GM19351 (cell line): ENCODE measurements at regions not wholly inside any gene's neighbourhood (a gene's known extent, or its start where the extent isn't known, plus 50 kb on each side); places are given as distances from the start of the nearest gene placed in this dataset.

Source experiments
- ATAC-seq: cut with Tn5 transposase; IDR thresholded peaks from one replicate; pipeline ENCODE4 v1.9.1; 2021; ENCODE audit warnings: mild to moderate bottlenecking, moderate library complexity; ENCODE audit not compliant: unreplicated experiment

GRCh38 chr6:40313582-40313981, 273.6 kb downstream of the LRFN2 start:
- ATAC-seq = no peak

DNA sequence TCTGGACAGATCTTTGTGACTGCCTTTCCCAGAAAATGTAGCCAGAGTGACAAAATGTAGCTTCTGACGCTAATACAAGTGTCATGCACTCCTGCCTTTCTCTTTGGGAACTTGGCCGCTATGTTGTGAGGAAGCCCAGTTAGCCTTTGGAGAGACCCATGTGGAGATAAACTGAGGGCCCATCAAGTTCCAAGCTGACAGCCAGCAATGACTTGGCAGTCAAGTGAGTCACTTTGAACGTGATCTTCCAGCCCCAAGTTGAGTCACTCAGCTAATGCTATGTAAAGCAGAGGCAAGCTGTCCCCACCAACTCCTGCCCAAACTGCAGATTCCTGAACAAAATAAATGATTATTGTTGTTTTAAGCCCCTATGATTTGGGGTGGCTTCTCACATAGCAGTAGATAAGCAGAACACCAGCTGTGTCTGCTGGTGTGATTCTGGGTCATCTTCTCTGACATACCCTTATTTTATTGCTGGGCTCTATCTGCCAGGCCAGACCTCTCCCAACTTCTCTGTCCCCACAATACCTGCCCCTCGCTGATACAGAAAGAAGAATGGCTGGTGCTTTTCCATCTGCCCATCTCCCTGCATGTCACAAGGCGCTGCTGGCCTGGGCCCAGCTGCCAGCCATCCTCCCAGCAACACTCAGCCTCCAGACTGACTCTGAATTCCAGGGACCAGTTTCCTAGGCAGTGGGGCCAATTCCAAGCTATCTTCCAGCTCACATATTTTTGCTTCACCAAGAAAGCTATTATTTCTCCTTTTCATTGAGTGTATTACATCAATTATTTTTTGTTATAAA, 274.8 kb downstream of the LRFN2 start:
- no peak for ATAC-seq

DNA sequence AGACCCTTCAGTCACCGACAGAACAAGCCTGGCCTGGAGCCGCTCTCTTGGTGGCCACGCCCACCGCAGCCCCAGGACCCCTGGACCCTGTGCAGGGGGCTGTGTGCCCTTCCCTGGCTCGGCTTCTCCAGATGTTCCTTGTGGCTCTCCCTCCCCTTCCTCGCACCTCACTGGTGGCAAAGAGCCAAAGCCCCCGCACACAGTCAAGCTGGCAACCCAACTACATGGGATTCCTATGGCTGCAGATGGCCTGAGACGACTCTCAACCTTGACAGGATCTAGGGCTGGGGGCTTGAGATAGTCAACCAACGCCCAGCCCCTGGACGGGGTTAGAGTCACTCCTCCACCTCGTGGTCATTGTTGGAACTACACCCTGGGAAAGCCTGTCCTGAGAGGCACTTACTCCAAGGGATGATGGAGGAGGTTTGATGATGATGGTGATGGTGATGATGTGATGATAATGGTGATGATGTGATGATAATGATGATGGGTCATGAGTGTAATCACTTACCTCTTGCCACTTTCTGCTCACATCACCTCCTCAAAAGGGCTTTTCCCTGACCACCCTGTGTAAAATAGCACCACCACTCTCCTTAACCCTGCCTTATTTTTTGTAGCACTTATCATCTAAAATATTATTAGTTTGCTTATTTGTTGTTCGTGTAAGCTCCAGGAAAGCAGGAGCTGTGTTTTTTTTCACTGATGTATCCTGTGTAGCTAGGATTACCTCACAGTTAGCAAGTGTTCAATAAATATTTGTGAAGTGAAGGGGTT, 278.4 kb downstream of the LRFN2 start:
- ATAC-seq = no peak

- no peak for ATAC-seq
Observed at GRCh38 chr6:40307712-40308111, 279.5 kb downstream of the LRFN2 start.

DNA sequence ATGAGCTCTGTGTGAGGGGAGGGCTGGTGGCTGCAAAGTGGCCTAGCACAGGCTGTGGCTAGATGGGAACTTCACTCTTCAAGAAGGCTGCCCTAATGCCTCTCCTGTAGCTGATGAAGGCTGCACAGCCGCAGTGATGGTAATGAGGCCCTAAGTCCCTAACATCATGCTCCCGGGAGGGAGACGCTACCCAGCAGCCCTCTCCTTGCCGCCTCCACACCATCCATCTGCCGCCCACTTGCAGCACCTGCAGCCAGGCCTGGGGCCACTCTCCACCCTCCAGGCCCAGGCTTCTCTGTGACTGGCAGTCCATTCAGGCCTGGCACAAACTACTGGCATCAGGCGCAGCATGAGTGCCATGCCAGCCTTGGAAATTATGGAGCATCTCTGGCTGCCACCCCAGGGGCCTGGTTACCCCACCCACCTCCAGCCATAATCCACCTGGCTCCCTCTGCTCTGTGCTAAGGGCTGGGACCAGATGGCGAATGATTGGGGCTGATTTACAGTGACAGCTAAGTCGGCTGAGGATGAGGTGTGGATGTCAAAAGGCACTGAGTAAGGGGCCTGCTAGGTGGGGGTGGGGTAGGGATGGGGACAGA, 284.2 kb downstream of the LRFN2 start:
- no peak for ATAC-seq

- no peak for ATAC-seq
Observed at GRCh38 chr6:40299681-40300080, 287.5 kb downstream of the LRFN2 start.

GRCh38 chr6:40298207-40298606, 289.0 kb downstream of the LRFN2 start:
- no peak for ATAC-seq

DNA sequence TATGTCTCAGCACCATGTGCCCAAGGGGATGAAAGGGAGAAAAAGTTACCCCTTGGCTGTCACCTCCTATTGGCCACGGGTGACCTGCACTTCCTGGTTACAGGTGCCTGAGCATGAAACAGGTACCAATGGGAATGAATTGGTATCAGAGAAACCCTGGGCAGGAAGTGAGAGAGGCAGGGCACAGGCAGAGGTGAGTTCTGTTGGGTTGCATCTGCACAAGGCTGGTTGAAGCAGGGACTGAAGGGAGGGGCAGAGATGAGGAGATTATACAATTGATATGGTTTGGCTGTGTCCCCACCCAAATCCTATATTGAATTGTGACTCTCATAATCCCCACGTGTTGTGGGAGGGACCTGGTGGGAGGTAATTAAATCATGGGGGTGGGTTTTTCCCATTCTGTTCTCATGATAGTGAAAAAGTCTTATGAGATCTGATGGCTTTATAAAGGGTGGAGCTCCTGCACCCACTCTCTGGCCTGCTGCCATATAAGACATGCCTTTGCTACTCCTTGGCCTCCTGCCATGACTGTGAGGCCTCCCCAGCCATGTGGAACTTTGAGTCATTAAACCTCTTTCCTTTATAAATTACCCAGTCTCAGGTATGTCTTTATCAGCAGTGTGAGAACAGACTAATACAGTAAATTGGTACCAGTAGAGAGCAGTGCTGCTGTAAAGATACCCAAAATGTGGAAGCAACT, 291.8 kb downstream of the LRFN2 start:
- ATAC-seq = no peak

GRCh38 chr6:40293460-40294185, 293.5 kb downstream of the LRFN2 start:
- no peak for ATAC-seq

DNA sequence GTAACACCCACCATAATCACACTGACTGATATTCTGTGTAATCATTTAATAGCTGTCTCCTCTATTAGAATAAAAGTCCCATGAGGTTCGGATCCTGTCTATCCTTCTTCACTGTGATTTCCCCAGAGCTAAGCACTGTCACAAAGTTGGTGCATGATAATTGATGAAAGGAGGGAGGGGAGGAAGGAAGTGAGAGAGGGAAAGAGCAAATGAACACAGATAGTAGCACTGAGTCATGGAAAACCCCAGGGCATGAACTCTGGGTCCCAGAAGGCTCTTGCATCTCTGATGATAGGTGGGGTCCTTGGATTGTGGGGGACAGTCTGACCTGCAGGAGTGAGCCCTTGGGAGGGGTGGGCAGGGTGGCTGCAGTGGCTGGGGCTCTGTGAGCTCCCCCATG, 294.1 kb downstream of the LRFN2 start:
- no peak for ATAC-seq

GRCh38 chr6:40290816-40291215, 296.3 kb downstream of the LRFN2 start:
- no peak for ATAC-seq

GRCh38 chr6:40288919-40289318, 298.2 kb downstream of the LRFN2 start:
- no peak for ATAC-seq

DNA sequence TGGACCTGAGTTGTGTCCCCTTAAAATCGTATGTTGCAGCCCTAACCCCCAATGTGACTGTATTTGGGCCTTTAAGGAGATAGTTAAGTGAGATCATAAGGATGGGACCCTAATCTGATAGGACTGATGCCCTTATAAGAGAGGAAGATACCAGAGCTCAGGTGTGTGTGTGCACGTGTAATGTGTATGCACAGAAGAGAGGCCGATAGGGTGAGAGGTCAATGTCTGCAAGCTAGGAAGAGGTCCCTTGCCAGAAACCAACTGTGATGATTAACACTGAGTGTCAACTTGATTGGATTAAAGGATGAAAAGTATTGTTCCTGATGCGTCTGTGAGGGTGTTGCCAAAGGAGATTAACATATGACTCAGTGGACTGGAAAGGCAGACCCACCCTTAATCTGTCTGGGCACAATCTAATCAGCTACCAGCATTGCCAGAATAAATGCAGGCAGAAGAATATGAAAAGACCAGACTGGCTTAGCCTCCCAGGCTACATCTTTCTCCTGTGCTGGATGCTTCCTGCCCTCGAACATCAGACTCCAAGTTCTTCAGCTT, 299.8 kb downstream of the LRFN2 start:
- ATAC-seq = no peak

GRCh38 chr6:40286721-40287120, 300.4 kb downstream of the LRFN2 start:
- no peak for ATAC-seq

DNA sequence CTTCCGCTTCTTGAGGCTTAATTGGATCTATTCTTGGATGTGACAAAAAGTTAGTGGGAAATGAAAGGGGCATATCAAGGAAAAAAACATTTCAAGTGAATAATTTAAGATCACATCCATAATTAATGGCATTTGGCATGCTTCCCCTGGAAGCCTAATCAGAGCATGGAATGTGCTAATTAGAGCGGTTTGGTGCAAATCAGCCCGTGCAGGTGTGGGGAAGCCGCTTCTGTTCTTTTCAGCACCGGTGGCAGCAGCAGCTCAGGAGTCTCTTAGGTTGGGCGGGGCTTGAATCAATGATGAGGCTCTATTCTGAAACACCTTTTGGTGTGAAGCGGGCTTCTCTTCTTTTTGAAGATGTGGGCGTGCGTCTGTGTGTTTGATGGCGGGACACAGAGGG, 301.2 kb downstream of the LRFN2 start:
- no peak for ATAC-seq

- ATAC-seq = no peak
Observed at GRCh38 chr6:40285535-40285934, 301.6 kb downstream of the LRFN2 start.

- no peak for ATAC-seq
Observed at GRCh38 chr6:40282986-40283385, 304.2 kb downstream of the LRFN2 start.

DNA sequence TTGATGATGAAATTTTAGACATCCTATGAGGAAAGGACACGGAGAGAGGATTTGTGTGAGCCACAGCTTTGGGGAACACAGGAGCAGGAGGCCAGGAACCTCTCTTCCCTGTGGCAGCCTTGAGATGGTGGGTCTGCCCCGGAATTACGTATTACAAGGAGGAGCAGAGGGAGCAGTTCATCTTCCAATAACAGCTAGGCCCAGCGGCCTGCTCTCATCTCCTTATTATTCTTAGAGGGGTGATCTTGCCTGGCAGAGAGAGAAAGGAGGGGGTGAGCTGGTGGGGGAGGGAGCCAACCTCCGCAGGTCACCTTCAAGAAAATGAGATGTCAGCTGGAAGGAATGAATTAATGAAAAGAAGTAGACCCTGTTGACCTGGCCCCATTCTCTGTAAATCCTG, 305.8 kb downstream of the LRFN2 start:
- ATAC-seq = no peak

GRCh38 chr6:40280231-40280630, 306.9 kb downstream of the LRFN2 start:
- ATAC-seq = no peak

GRCh38 chr6:40276141-40276540, 311.0 kb downstream of the LRFN2 start:
- ATAC-seq = no peak
